ENCODE measurements at regions not wholly inside any gene's neighbourhood (a gene's known extent, or its start where the extent isn't known, plus 50 kb on each side); places are given as distances from the start of the nearest gene placed in this dataset.
"Not testable (repeated sequence)": the region's sequence is repeated elsewhere in the genome, so short reads cannot be mapped to it uniquely, and the experiment has no call there.

GRCh38 chr22:22754268-22754657 is 109.8 kb downstream of the GGTLC2 start:
- no peak overlapping the region for H3K4me3 ChIP-seq (ENCODE audit: low read depth, low read length)
- DNase-seq (ENCODE audit: low read depth), result no peak

GRCh38 chr22:22754961-22755777 is 110.8 kb downstream of the GGTLC2 start:
- H3K4me3 ChIP-seq (ENCODE audit: low read depth, low read length), result no peak overlapping the region
- DNase-seq (ENCODE audit: low read depth), result no peak

- no peak overlapping the region for H3K4me3 ChIP-seq (ENCODE audit: low read depth, low read length)
- DNase-seq (ENCODE audit: low read depth), result no peak
Measured at GRCh38 chr22:22755778-22756100, 111.3 kb downstream of the GGTLC2 start.

- DNase-seq (ENCODE audit: low read depth), result no peak
- H3K4me3 ChIP-seq (ENCODE audit: low read depth, low read length), result no peak overlapping the region
Measured at GRCh38 chr22:22756109-22756508, 111.7 kb downstream of the GGTLC2 start.

- H3K4me3 ChIP-seq (ENCODE audit: low read depth, low read length); DNase-seq (ENCODE audit: low read depth): not testable (repeated sequence)
Measured at GRCh38 chr22:22756551-22757201, 112.3 kb downstream of the GGTLC2 start.

GRCh38 chr22:22758101-22758807 is 113.8 kb downstream of the GGTLC2 start:
- not testable (repeated sequence) for H3K4me3 ChIP-seq (ENCODE audit: low read depth, low read length)

GRCh38 chr22:22759371-22759770 is 115.0 kb downstream of the GGTLC2 start:
- DNase-seq (ENCODE audit: low read depth), result no peak
- H3K4me3 ChIP-seq (ENCODE audit: low read depth, low read length), result no peak overlapping the region

More at GRCh38 chr22:22758101-22758807, 113.8 kb downstream of the GGTLC2 start:
- DNase-seq (ENCODE audit: low read depth), result not testable (repeated sequence)

GRCh38 chr22:22759889-22760546 is 115.6 kb downstream of the GGTLC2 start:
- no peak overlapping the region for H3K4me3 ChIP-seq (ENCODE audit: low read depth, low read length)
- no peak for DNase-seq (ENCODE audit: low read depth)

GRCh38 chr22:22761606-22761962 is 117.2 kb downstream of the GGTLC2 start:
- H3K4me3 ChIP-seq (ENCODE audit: low read depth, low read length), result no peak overlapping the region
- DNase-seq (ENCODE audit: low read depth), result no peak

GRCh38 chr22:22761963-22762772 is 117.8 kb downstream of the GGTLC2 start:
- DNase-seq (ENCODE audit: low read depth), result no peak

GRCh38 chr22:22763512-22763911 is 119.1 kb downstream of the GGTLC2 start:
- no peak for DNase-seq (ENCODE audit: low read depth)

More at GRCh38 chr22:22761963-22762772, 117.8 kb downstream of the GGTLC2 start:
- no peak overlapping the region for H3K4me3 ChIP-seq (ENCODE audit: low read depth, low read length)

GRCh38 chr22:22764085-22764484 is 119.7 kb downstream of the GGTLC2 start:
- no peak for DNase-seq (ENCODE audit: low read depth)
- no peak overlapping the region for H3K4me3 ChIP-seq (ENCODE audit: low read depth, low read length)

More at GRCh38 chr22:22763512-22763911, 119.1 kb downstream of the GGTLC2 start:
- no peak overlapping the region for H3K4me3 ChIP-seq (ENCODE audit: low read depth, low read length)

- DNase-seq (ENCODE audit: low read depth), result no peak
- H3K4me3 ChIP-seq (ENCODE audit: low read depth, low read length), result no peak overlapping the region
Measured at GRCh38 chr22:22767876-22768602, 119.6 kb upstream of the IGLL5 start.

- DNase-seq (ENCODE audit: low read depth), result no peak
- no peak overlapping the region for H3K4me3 ChIP-seq (ENCODE audit: low read depth, low read length)
Measured at GRCh38 chr22:22768885-22769284, 118.7 kb upstream of the IGLL5 start.

GRCh38 chr22:22769434-22770279 is 118.0 kb upstream of the IGLL5 start:
- H3K4me3 ChIP-seq (ENCODE audit: low read depth, low read length), result no peak overlapping the region
- DNase-seq (ENCODE audit: low read depth), result no peak

- no peak for DNase-seq (ENCODE audit: low read depth)
Measured at GRCh38 chr22:22770280-22770871, 117.2 kb upstream of the IGLL5 start.

GRCh38 chr22:22770881-22771280 is 116.7 kb upstream of the IGLL5 start:
- H3K4me3 ChIP-seq (ENCODE audit: low read depth, low read length), result no peak overlapping the region
- no peak for DNase-seq (ENCODE audit: low read depth)

More at GRCh38 chr22:22770280-22770871, 117.2 kb upstream of the IGLL5 start:
- no peak overlapping the region for H3K4me3 ChIP-seq (ENCODE audit: low read depth, low read length)
